ENCODE measurements at regions not wholly inside any gene's neighbourhood (a gene's known extent, or its start where the extent isn't known, plus 50 kb on each side); places are given as distances from the start of the nearest gene placed in this dataset.

GRCh38 chr4:53956053-53956452, 108.4 kb downstream of the CHIC2 start:
- Histone ChIP-seq H3K9me3 (ENCODE audit: low read length) (no peaks in the 10 kb centered on the region), H3K4me3 (replicated peaks in 1 of 3; ENCODE audit: insufficient read depth in 1 of 3, low read depth in 2 of 3, low read length in 3 of 3) (no peak overlapping the region), H3K4me2 (ENCODE audit: low read depth, low read length) (no peak overlapping the region), H3K4me1 (ENCODE audit: insufficient read depth, low read length) (no peaks in the 10 kb centered on the region), H4K20me1 (ENCODE audit: insufficient read depth, low read length) (no peaks in the 10 kb centered on the region), H3K27ac (ENCODE audit: extremely low read length, insufficient read depth, low read length) (no peak overlapping the region), H3K36me3 (replicated peaks in 1 of 2; ENCODE audit: control insufficient read depth in 1 of 2, insufficient read depth in 2 of 2, low read length in 2 of 2) (no peaks in the 10 kb centered on the region), H3K79me2 (ENCODE audit: insufficient read depth, low read length) (no peaks in the 10 kb centered on the region), H3K27me3 (ENCODE audit: control insufficient read depth in 1 of 2, insufficient read depth in 2 of 2, low read length in 2 of 2) (peaks cover under 1 to 3% of the 10 kb centered on the region in 2 experiments; a peak in 2 of 5 replicates), H3K9ac (ENCODE audit: insufficient read depth, low read depth, low read length) (no peak overlapping the region), H2AFZ (ENCODE audit: low read length) (no peak overlapping the region)
- intact Hi-C loops (cut with micrococcal nuclease; ENCODE audit: unreplicated experiment) (no loop called here), in situ Hi-C loops (cut with HindIII; ENCODE audit: extremely low pct_ligation_motif_present, low pct_unique_long_range_greater_than_20kb) (no loop called here)
- WGBS (ENCODE audit: low lambda C conversion rate): 8% methylated on average over 3 of the region's 5 CpGs
- CTCF ChIA-PET (ENCODE audit: low intra/inter-chr PET ratio, low total read pairs): no interaction called here
- POLR2A ChIA-PET: no interaction called here
- TF ChIP-seq NR2C2 (CRISPR knock-in tag; IDR thresholded peaks at IDR 0.05; ENCODE audit: borderline replicate concordance): no peak
- TF ChIP-seq FOXA3 (CRISPR knock-in tag; IDR thresholded peaks at IDR 0.05): no peak
- no peak for TF ChIP-seq ZBTB8A (CRISPR knock-in tag; IDR thresholded peaks at IDR 0.05; ENCODE audit: borderline replicate concordance, low read depth)
- TF ChIP-seq, protein P1, sequence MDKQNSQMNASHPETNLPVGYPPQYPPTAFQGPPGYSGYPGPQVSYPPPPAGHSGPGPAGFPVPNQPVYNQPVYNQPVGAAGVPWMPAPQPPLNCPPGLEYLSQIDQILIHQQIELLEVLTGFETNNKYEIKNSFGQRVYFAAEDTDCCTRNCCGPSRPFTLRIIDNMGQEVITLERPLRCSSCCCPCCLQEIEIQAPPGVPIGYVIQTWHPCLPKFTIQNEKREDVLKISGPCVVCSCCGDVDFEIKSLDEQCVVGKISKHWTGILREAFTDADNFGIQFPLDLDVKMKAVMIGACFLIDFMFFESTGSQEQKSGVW (CRISPR knock-in tag; IDR thresholded peaks at IDR 0.05; ENCODE audit: borderline replicate concordance): no peak
- no peak for TF ChIP-seq ZNF543 (CRISPR knock-in tag; IDR thresholded peaks at IDR 0.05)
- no peak for TF ChIP-seq PREB (CRISPR knock-in tag; IDR thresholded peaks at IDR 0.05)
- TF ChIP-seq, protein P2, sequence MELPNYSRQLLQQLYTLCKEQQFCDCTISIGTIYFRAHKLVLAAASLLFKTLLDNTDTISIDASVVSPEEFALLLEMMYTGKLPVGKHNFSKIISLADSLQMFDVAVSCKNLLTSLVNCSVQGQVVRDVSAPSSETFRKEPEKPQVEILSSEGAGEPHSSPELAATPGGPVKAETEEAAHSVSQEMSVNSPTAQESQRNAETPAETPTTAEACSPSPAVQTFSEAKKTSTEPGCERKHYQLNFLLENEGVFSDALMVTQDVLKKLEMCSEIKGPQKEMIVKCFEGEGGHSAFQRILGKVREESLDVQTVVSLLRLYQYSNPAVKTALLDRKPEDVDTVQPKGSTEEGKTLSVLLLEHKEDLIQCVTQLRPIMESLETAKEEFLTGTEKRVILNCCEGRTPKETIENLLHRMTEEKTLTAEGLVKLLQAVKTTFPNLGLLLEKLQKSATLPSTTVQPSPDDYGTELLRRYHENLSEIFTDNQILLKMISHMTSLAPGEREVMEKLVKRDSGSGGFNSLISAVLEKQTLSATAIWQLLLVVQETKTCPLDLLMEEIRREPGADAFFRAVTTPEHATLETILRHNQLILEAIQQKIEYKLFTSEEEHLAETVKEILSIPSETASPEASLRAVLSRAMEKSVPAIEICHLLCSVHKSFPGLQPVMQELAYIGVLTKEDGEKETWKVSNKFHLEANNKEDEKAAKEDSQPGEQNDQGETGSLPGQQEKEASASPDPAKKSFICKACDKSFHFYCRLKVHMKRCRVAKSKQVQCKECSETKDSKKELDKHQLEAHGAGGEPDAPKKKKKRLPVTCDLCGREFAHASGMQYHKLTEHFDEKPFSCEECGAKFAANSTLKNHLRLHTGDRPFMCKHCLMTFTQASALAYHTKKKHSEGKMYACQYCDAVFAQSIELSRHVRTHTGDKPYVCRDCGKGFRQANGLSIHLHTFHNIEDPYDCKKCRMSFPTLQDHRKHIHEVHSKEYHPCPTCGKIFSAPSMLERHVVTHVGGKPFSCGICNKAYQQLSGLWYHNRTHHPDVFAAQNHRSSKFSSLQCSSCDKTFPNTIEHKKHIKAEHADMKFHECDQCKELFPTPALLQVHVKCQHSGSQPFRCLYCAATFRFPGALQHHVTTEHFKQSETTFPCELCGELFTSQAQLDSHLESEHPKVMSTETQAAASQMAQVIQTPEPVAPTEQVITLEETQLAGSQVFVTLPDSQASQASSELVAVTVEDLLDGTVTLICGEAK (IDR thresholded peaks at IDR 0.05): no peak
- TF ChIP-seq, protein P2 (CRISPR knock-in tag; IDR thresholded peaks at IDR 0.05): no peak
- FAIRE-seq: no peak
- DNase-seq (ENCODE audit: low spot score): no peak
- no peak for ATAC-seq
- no TSS peak for BruUV-seq (replicated peaks)
